Ovary (tissue), 3 donors: ENCODE measurements at regions not wholly inside any gene's neighbourhood (a gene's known extent, or its start where the extent isn't known, plus 50 kb on each side); places are given as distances from the start of the nearest gene placed in this dataset.
"Not testable (repeated sequence)": the region's sequence is repeated elsewhere in the genome, so short reads cannot be mapped to it uniquely, and the experiment has no call there.

Source experiments
- POLR2A ChIP-seq: fragments of 450-650 bp; IDR thresholded peaks from one replicate; pipeline ENCODE4 v1.6.1; 2017; ENCODE audit warnings: antibody characterized with exemption, mild to moderate bottlenecking, moderate library complexity
- TF ChIP-seq, protein P1 (sequence below), 3 donors: fragments of 450-650 bp in 2 of 3; fragments of 200-600 bp in 1 of 3; IDR thresholded peaks; one replicate each; pipeline versions ENCODE4 v1.5.1 to v1.8.0; 2016 to 2022; ENCODE audit warnings: antibody characterized with exemption in 3 of 3, mild to moderate bottlenecking in 1 of 3
- donor health status: DM: no; HTN: no; CAD: no.

- TF ChIP-seq, protein P1, sequence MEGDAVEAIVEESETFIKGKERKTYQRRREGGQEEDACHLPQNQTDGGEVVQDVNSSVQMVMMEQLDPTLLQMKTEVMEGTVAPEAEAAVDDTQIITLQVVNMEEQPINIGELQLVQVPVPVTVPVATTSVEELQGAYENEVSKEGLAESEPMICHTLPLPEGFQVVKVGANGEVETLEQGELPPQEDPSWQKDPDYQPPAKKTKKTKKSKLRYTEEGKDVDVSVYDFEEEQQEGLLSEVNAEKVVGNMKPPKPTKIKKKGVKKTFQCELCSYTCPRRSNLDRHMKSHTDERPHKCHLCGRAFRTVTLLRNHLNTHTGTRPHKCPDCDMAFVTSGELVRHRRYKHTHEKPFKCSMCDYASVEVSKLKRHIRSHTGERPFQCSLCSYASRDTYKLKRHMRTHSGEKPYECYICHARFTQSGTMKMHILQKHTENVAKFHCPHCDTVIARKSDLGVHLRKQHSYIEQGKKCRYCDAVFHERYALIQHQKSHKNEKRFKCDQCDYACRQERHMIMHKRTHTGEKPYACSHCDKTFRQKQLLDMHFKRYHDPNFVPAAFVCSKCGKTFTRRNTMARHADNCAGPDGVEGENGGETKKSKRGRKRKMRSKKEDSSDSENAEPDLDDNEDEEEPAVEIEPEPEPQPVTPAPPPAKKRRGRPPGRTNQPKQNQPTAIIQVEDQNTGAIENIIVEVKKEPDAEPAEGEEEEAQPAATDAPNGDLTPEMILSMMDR (IDR thresholded peaks at IDR 0.05), result not testable (repeated sequence)
- not testable (repeated sequence) for TF ChIP-seq POLR2A
Measured at GRCh38 chr9:33740958-33741357, 54.4 kb upstream of the PRSS3 start.
